Lower leg skin (tissue), 4 donors: ENCODE measurements at regions not wholly inside any gene's neighbourhood (a gene's known extent, or its start where the extent isn't known, plus 50 kb on each side); places are given as distances from the start of the nearest gene placed in this dataset.

ENCODE experiments used
- DNase-seq, 2 donors: peaks; one replicate each; pipeline ENCODE4 v3.0.0-alpha.2; 2019; ENCODE audit warnings: low spot score in 2 of 2
- H3K4me3 ChIP-seq: fragments of 200-600 bp; sonication (generic); 2 replicates; pipeline ENCODE4 v1.5.1; 2017; ENCODE audit warnings: mild to moderate bottlenecking, low read depth; ENCODE audit not compliant: poor library complexity, severe bottlenecking
- CTCF ChIP-seq, 3 donors: fragments of 450-650 bp; IDR thresholded peaks; one replicate each; pipeline ENCODE4 v1.5.1; 2016; ENCODE audit warnings: antibody characterized with exemption in 3 of 3, mild to moderate bottlenecking in 3 of 3, moderate library complexity in 2 of 3
- POLR2A ChIP-seq, 2 donors: fragments of 450-650 bp; IDR thresholded peaks; one replicate each; pipeline ENCODE4 v1.6.1; 2016 to 2017; ENCODE audit warnings: antibody characterized with exemption in 2 of 2, mild to moderate bottlenecking in 1 of 2, moderate library complexity in 1 of 2
- WGBS, 2 donors: methylation state at CpG; one replicate each; pipeline ENCODE4 v1.1.5; 2018; 5-methylcytosine and 5-hydroxymethylcytosine counted together
- intact Hi-C: fragments of 100-400 bp; cut with DNase I; formaldehyde crosslinking; loops from one replicate; pipeline ENCODE4 v1.15.0; 2023; ENCODE audit warnings: low total_unique reads

- no peak overlapping the region for H3K4me3 ChIP-seq
- TF ChIP-seq POLR2A (IDR thresholded peaks at IDR 0.05) (no peak), CTCF (IDR thresholded peaks at IDR 0.05) (no peak)
- DNase-seq: no peak
- 81 to 97% methylated on average over 5 to 9 of the region's 9 CpGs for WGBS, 2 donors
- intact Hi-C loops: no loop called here
Observed at GRCh38 chrX:39985071-39985470, 112.7 kb downstream of the BCOR start.

- no peak for DNase-seq
- TF ChIP-seq CTCF (IDR thresholded peaks at IDR 0.05) (no peak), POLR2A (IDR thresholded peaks at IDR 0.05) (no peak)
- intact Hi-C loops: no loop called here
- no peak overlapping the region for H3K4me3 ChIP-seq
- WGBS, 2 donors: 61 to 63% methylated on average over 4 of the region's 4 CpGs
Observed at GRCh38 chrX:39985551-39985950, 112.2 kb downstream of the BCOR start.

DNA sequence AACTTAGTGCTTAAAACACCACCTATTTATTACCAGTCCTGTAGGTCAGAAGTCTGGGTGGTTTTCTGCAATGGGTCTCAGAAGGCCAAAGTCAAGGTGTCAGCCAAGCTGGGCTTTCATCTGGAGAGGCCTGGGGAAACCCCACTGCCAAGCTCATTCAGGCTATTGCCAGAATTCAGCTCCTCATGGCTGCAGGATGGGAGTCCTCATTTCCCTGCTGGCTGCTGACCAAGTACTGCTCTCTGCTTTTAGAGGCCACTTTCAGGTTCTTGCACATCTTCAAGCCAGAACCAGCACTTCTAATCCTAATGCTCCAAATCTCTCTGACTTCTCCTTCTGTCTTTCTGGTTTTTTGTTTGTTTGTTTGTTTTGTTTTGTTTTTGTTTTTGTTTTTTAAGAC is 109.3 kb downstream of the BCOR start:
- intact Hi-C loops: no loop called here
- H3K4me3 ChIP-seq: no peak overlapping the region
- no peak for DNase-seq
- TF ChIP-seq POLR2A (IDR thresholded peaks at IDR 0.05) (no peak), CTCF (IDR thresholded peaks at IDR 0.05) (no peak)

DNA sequence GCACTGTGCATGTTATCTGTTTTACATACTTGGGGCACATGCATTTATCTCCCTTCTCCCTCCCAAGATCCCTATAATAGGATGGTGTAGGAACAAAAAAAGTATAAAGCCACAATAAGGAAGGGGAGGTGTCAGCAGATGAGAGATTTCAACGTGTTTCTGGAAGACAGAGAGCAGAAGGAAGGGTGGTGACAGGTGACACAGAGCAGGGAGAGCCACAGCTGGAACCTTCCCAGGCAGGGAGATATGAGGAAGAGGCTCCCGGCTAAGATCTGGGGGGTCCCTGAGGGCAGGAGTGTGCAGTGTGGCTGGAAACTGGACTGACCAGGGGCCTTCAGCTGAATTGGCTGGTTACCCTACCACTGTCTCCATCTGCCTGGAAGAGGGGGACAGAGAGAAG is 107.4 kb downstream of the BCOR start:
- TF ChIP-seq POLR2A (IDR thresholded peaks at IDR 0.05) (no peak), CTCF (IDR thresholded peaks at IDR 0.05) (no peak)
- DNase-seq: no peak
- 38 to 46% methylated on average over 2 of the region's 2 CpGs for WGBS, 2 donors
- intact Hi-C loops: no loop called here
- H3K4me3 ChIP-seq: no peak overlapping the region

GRCh38 chrX:39992300-39992699 is 105.5 kb downstream of the BCOR start:
- intact Hi-C loops: no loop called here
- no peak overlapping the region for H3K4me3 ChIP-seq
- 78 to 92% methylated on average over 7 of the region's 7 CpGs for WGBS, 2 donors
- TF ChIP-seq POLR2A (IDR thresholded peaks at IDR 0.05): no peak
- TF ChIP-seq CTCF (IDR thresholded peaks at IDR 0.05): no peak
- no peak for DNase-seq

DNA sequence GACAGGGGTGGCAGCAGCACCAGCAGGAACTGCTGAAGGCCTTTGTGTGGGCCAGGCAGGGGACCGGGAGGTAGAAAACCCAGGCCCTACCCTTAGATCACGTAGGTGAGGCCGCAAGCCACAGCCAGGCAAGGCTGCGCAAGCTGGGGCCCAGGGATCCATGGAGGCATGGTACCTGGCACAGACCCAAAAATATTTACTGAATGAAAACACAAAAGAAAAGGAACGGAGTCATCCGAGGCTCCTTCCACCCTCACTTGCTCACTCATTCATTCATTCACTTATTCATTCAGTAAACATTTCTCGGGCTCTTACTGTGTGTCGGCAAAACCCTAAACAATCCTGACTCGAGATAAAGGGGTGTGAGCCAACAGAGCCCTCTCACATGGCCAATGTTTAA is 102.3 kb downstream of the BCOR start:
- DNase-seq: no peak
- no peak overlapping the region for H3K4me3 ChIP-seq
- intact Hi-C loops: no loop called here
- TF ChIP-seq CTCF (IDR thresholded peaks at IDR 0.05) (no peak), POLR2A (IDR thresholded peaks at IDR 0.05) (no peak)
- 85 to 92% methylated on average over 9 of the region's 9 CpGs for WGBS, 2 donors
